ENCODE measurements at regions not wholly inside any gene's neighbourhood (a gene's known extent, or its start where the extent isn't known, plus 50 kb on each side); places are given as distances from the start of the nearest gene placed in this dataset.

GRCh38 chr2:122955776-122956175 lies 1069.3 kb upstream of the CNTNAP5 start:
- no peak for DNase-seq (ENCODE audit: low spot score)

GRCh38 chr2:122960759-122961641 lies 1064.1 kb upstream of the CNTNAP5 start:
- DNase-seq (ENCODE audit: low spot score) = no peak

- no peak for DNase-seq (ENCODE audit: low spot score)
Measured at GRCh38 chr2:122966461-122966860, 1058.6 kb upstream of the CNTNAP5 start.

GRCh38 chr2:122977580-122977979 lies 1047.5 kb upstream of the CNTNAP5 start:
- DNase-seq (ENCODE audit: low spot score) = no peak

GRCh38 chr2:122980671-122981070 lies 1044.4 kb upstream of the CNTNAP5 start:
- DNase-seq (ENCODE audit: low spot score) = no peak

- DNase-seq (ENCODE audit: low spot score) = no peak
Measured at GRCh38 chr2:122982936-122983335, 1042.2 kb upstream of the CNTNAP5 start.

GRCh38 chr2:122988395-122989221 lies 1036.5 kb upstream of the CNTNAP5 start:
- DNase-seq (ENCODE audit: low spot score) = peak; percentile 1

- no peak for DNase-seq (ENCODE audit: low spot score)
Measured at GRCh38 chr2:122993592-122993991, 1031.5 kb upstream of the CNTNAP5 start.

GRCh38 chr2:122999258-122999657 lies 1025.8 kb upstream of the CNTNAP5 start:
- DNase-seq (ENCODE audit: low spot score) = no peak

- no peak for DNase-seq (ENCODE audit: low spot score)
Measured at GRCh38 chr2:122999821-123000220, 1025.3 kb upstream of the CNTNAP5 start.

- DNase-seq (ENCODE audit: low spot score) = no peak
Measured at GRCh38 chr2:123002660-123003248, 1022.3 kb upstream of the CNTNAP5 start.

GRCh38 chr2:123015186-123015585 lies 1009.9 kb upstream of the CNTNAP5 start:
- DNase-seq (ENCODE audit: low spot score) = no peak

- DNase-seq (ENCODE audit: low spot score) = no peak
Measured at GRCh38 chr2:123035541-123035940, 989.5 kb upstream of the CNTNAP5 start.

- DNase-seq (ENCODE audit: low spot score) = no peak
Measured at GRCh38 chr2:123036300-123036699, 988.8 kb upstream of the CNTNAP5 start.

- no peak for DNase-seq (ENCODE audit: low spot score)
Measured at GRCh38 chr2:123040506-123040905, 984.6 kb upstream of the CNTNAP5 start.

GRCh38 chr2:123043458-123043857 lies 981.6 kb upstream of the CNTNAP5 start:
- no peak for DNase-seq (ENCODE audit: low spot score)

GRCh38 chr2:123045713-123046112 lies 979.4 kb upstream of the CNTNAP5 start:
- DNase-seq (ENCODE audit: low spot score) = no peak

- DNase-seq (ENCODE audit: low spot score) = no peak
Measured at GRCh38 chr2:123047186-123047585, 977.9 kb upstream of the CNTNAP5 start.

GRCh38 chr2:123051136-123051535 lies 974.0 kb upstream of the CNTNAP5 start:
- no peak for DNase-seq (ENCODE audit: low spot score)

- no peak for DNase-seq (ENCODE audit: low spot score)
Measured at GRCh38 chr2:123061534-123061933, 963.6 kb upstream of the CNTNAP5 start.

- no peak for DNase-seq (ENCODE audit: low spot score)
Measured at GRCh38 chr2:123073371-123073770, 951.7 kb upstream of the CNTNAP5 start.

GRCh38 chr2:123073956-123074355 lies 951.1 kb upstream of the CNTNAP5 start:
- no peak for DNase-seq (ENCODE audit: low spot score)

Data from SK-N-DZ (cell line).